ENCODE measurements at regions not wholly inside any gene's neighbourhood (a gene's known extent, or its start where the extent isn't known, plus 50 kb on each side); places are given as distances from the start of the nearest gene placed in this dataset.

DNA sequence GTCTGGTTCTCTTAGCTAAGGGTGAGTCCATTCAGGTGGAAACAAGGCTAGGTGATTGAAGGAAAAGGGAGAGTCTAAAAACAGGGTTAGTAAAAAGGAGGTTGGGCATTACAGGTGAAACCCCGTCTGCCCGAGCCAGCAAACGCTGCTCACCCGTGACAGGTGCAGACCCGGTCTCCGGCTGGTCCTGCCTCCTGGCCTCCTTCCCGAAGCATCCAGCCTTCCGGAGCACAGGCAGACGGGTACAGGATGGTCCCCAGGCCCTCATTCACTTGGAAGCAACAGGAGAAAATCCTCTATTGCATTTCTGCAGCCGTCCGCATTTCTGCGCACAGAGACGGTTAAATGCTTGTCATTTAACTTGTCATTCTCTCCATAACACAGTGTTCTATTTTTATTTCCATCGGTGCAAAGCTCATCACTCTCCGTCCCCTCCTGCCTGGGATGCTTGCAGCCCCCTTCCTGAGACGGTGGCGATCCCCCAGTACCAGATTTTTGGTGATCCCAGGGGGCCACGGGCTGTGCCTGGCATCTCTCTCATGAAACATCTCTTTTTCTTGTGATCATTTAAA is 90.8 kb upstream of the PPP2R3B start:
- DNase-seq = no peak
- no peak overlapping the region for H3K4me3 ChIP-seq (ENCODE audit: low read length)
- no peaks in the 10 kb centered on the region for H3K36me3 ChIP-seq (ENCODE audit: control insufficient read depth, insufficient read depth, low read length)
- H3K9me3 ChIP-seq (ENCODE audit: control insufficient read depth, low read depth, low read length) = peaks cover 4% of the 10 kb centered on the region
- H3K27ac ChIP-seq (ENCODE audit: low read length) = no peak overlapping the region
- H3K4me1 ChIP-seq (ENCODE audit: control insufficient read depth, insufficient read depth, low read length) = no peaks in the 10 kb centered on the region
- no peaks in the 10 kb centered on the region for H3K27me3 ChIP-seq (ENCODE audit: control insufficient read depth, insufficient read depth, low read length)
- WGBS (ENCODE audit: insufficient coverage, low lambda C conversion rate) = 88% methylated on average over 3 of the region's 18 CpGs

DNA sequence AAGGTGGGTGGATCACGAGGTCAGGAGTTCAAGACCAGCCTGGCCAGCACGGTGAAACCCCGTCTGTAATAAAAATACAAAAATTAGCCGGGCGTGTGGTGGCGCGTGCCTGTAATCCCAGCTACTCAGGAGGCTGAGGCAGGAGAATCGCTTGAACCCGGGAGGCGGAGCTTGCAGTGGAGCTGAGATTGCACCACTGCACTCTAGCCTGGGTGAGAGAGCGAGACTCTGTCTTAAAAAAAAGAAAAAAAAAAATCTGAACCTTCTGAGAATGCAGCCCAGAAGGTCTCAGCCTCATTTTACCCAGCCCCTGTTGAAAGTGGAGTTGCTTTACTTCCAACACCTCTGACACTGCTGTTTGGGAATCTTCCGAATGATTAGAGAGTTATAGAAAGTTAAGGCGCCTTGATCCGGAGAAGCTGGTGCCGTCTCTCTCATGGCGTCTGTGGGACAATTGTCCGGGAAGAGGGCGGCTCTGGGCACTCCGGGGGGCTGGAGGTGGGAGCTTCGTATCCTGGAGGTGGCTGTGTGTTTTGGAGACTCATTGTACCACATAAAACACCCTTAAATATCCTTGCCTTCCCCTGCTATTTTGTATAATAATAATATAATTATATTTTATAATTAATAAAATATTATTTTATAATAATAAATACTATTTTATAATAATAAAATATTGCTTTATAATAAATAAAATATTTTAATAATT is 92.7 kb upstream of the PPP2R3B start:
- no CpG with 5 or more reads among the region's 20 CpGs for WGBS (ENCODE audit: insufficient coverage, low lambda C conversion rate)
- H3K4me1 ChIP-seq (ENCODE audit: control insufficient read depth, insufficient read depth, low read length) = no peaks in the 10 kb centered on the region
- DNase-seq = no peak
- no peaks in the 10 kb centered on the region for H3K27me3 ChIP-seq (ENCODE audit: control insufficient read depth, insufficient read depth, low read length)
- no peaks in the 10 kb centered on the region for H3K36me3 ChIP-seq (ENCODE audit: control insufficient read depth, insufficient read depth, low read length)
- no peak overlapping the region for H3K27ac ChIP-seq (ENCODE audit: low read length)
- H3K4me3 ChIP-seq (ENCODE audit: low read length) = no peak overlapping the region
- peaks cover 4% of the 10 kb centered on the region for H3K9me3 ChIP-seq (ENCODE audit: control insufficient read depth, low read depth, low read length)

GRCh38 chrX:480861-481417 is 94.2 kb upstream of the PPP2R3B start:
- Histone ChIP-seq H3K27ac (ENCODE audit: low read length) (no peak overlapping the region), H3K4me1 (ENCODE audit: control insufficient read depth, insufficient read depth, low read length) (no peaks in the 10 kb centered on the region), H3K27me3 (ENCODE audit: control insufficient read depth, insufficient read depth, low read length) (no peaks in the 10 kb centered on the region), H3K4me3 (ENCODE audit: low read length) (no peak overlapping the region), H3K36me3 (ENCODE audit: control insufficient read depth, insufficient read depth, low read length) (no peaks in the 10 kb centered on the region), H3K9me3 (ENCODE audit: control insufficient read depth, low read depth, low read length) (peaks cover 4% of the 10 kb centered on the region)
- DNase-seq = no peak
- 100% methylated on average over 5 of the region's 7 CpGs for WGBS (ENCODE audit: insufficient coverage, low lambda C conversion rate)

GRCh38 chrX:482192-482701 is 95.5 kb upstream of the PPP2R3B start:
- Histone ChIP-seq H3K27me3 (ENCODE audit: control insufficient read depth, insufficient read depth, low read length) (no peaks in the 10 kb centered on the region), H3K4me3 (ENCODE audit: low read length) (no peak overlapping the region), H3K27ac (ENCODE audit: low read length) (no peak overlapping the region), H3K4me1 (ENCODE audit: control insufficient read depth, insufficient read depth, low read length) (no peaks in the 10 kb centered on the region), H3K9me3 (ENCODE audit: control insufficient read depth, low read depth, low read length) (peaks cover 4% of the 10 kb centered on the region), H3K36me3 (ENCODE audit: control insufficient read depth, insufficient read depth, low read length) (no peaks in the 10 kb centered on the region)
- WGBS (ENCODE audit: insufficient coverage, low lambda C conversion rate) = 40% methylated on average over 1 of the region's 13 CpGs
- no peak for DNase-seq

DNA sequence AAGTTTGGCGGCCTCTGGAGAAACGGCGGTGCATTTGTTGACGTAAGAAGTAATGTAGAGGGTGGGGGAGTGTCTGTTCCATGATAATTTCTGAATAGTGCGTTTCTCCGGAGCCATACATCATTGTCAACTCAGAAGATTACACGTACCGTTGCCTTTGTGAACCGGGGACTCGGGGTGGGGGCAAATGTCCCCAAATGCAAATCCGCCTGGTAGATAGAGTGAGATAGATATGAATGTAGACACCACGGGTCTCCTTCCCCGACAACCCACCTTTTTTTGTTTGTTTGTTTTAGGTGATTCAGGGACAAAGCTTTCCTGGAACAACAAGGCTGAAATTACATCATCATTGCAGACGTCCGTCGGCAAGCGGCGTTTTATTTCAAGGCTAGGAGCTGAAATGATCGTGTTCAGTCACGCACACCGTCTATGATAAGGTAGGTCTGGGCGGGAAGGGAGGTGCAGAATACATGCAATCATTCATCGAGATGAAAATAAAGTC is 96.0 kb upstream of the PPP2R3B start:
- no peak overlapping the region for H3K27ac ChIP-seq (ENCODE audit: low read length)
- H3K27me3 ChIP-seq (ENCODE audit: control insufficient read depth, insufficient read depth, low read length) = no peaks in the 10 kb centered on the region
- no peaks in the 10 kb centered on the region for H3K4me1 ChIP-seq (ENCODE audit: control insufficient read depth, insufficient read depth, low read length)
- H3K9me3 ChIP-seq (ENCODE audit: control insufficient read depth, low read depth, low read length) = peaks cover 4% of the 10 kb centered on the region
- no peaks in the 10 kb centered on the region for H3K36me3 ChIP-seq (ENCODE audit: control insufficient read depth, insufficient read depth, low read length)
- no peak for DNase-seq
- 84% methylated on average over 8 of the region's 23 CpGs for WGBS (ENCODE audit: insufficient coverage, low lambda C conversion rate)
- no peak overlapping the region for H3K4me3 ChIP-seq (ENCODE audit: low read length)

GRCh38 chrX:485368-485767 is 98.7 kb upstream of the PPP2R3B start:
- no peaks in the 10 kb centered on the region for H3K36me3 ChIP-seq (ENCODE audit: control insufficient read depth, insufficient read depth, low read length)
- H3K27me3 ChIP-seq (ENCODE audit: control insufficient read depth, insufficient read depth, low read length) = no peaks in the 10 kb centered on the region
- WGBS (ENCODE audit: insufficient coverage, low lambda C conversion rate) = no CpG with 5 or more reads among the region's 13 CpGs
- no peak for DNase-seq
- H3K4me1 ChIP-seq (ENCODE audit: control insufficient read depth, insufficient read depth, low read length) = no peaks in the 10 kb centered on the region
- peaks cover 4% of the 10 kb centered on the region for H3K9me3 ChIP-seq (ENCODE audit: control insufficient read depth, low read depth, low read length)
- H3K27ac ChIP-seq (ENCODE audit: low read length) = no peak overlapping the region
- H3K4me3 ChIP-seq (ENCODE audit: low read length) = no peak overlapping the region

DNA sequence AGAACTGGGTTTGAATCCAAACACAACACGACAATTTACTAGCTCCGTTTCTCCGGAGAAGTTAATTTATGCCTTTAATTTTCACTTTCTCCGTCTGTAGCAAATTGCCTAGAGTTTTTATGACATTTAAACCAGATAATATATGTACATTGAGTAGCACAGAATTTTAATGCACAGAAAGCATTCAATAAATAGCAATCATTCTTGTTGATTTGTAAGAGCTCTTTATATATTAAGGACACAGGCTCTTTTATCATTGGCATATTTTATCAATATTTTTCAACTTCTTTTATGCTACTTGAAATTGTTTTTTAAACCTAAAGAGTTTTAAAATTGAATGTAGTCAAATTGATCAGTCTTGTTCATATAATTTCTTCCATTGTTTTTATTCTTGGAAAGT is 99.6 kb upstream of the PPP2R3B start:
- Histone ChIP-seq H3K36me3 (ENCODE audit: control insufficient read depth, insufficient read depth, low read length) (no peaks in the 10 kb centered on the region), H3K27ac (ENCODE audit: low read length) (no peak overlapping the region), H3K9me3 (ENCODE audit: control insufficient read depth, low read depth, low read length) (peaks cover 4% of the 10 kb centered on the region), H3K4me1 (ENCODE audit: control insufficient read depth, insufficient read depth, low read length) (no peaks in the 10 kb centered on the region), H3K27me3 (ENCODE audit: control insufficient read depth, insufficient read depth, low read length) (no peaks in the 10 kb centered on the region), H3K4me3 (ENCODE audit: low read length) (no peak overlapping the region)
- WGBS (ENCODE audit: insufficient coverage, low lambda C conversion rate) = 100% methylated on average over 1 of the region's 4 CpGs
- no peak for DNase-seq

- WGBS (ENCODE audit: insufficient coverage, low lambda C conversion rate) = 85% methylated on average over 1 of the region's 1 CpG
- Histone ChIP-seq H3K36me3 (ENCODE audit: control insufficient read depth, insufficient read depth, low read length) (no peaks in the 10 kb centered on the region), H3K4me1 (ENCODE audit: control insufficient read depth, insufficient read depth, low read length) (no peaks in the 10 kb centered on the region), H3K27me3 (ENCODE audit: control insufficient read depth, insufficient read depth, low read length) (no peaks in the 10 kb centered on the region), H3K4me3 (ENCODE audit: low read length) (no peak overlapping the region), H3K9me3 (ENCODE audit: control insufficient read depth, low read depth, low read length) (no peaks in the 10 kb centered on the region), H3K27ac (ENCODE audit: low read length) (no peak overlapping the region)
- no peak for DNase-seq
Measured at GRCh38 chrX:487836-488235, 101.1 kb upstream of the PPP2R3B start.

DNA sequence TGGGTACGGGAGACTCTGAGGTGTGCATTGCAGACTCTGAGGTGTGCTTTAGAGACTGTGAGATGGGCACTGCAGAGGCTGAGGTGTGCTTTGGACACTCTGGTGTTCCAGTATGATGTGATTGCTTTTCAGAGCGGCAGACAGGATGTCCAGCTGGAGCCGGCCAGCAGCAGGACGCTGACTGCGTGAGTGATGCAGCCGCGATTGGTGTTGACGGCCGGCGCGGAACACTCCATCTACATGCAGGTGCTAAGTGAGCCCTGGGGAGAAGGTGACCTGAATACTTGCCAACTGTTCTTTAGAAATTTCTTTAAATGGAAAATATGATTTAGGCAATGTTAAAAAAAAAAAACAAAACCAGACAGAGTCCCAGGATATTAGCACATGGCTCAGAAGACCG is 103.1 kb upstream of the PPP2R3B start:
- no peaks in the 10 kb centered on the region for H3K36me3 ChIP-seq (ENCODE audit: control insufficient read depth, insufficient read depth, low read length)
- no peak overlapping the region for H3K4me3 ChIP-seq (ENCODE audit: low read length)
- no peaks in the 10 kb centered on the region for H3K9me3 ChIP-seq (ENCODE audit: control insufficient read depth, low read depth, low read length)
- WGBS (ENCODE audit: insufficient coverage, low lambda C conversion rate) = no CpG with 5 or more reads among the region's 12 CpGs
- H3K27ac ChIP-seq (ENCODE audit: low read length) = no peak overlapping the region
- no peaks in the 10 kb centered on the region for H3K4me1 ChIP-seq (ENCODE audit: control insufficient read depth, insufficient read depth, low read length)
- no peak for DNase-seq
- H3K27me3 ChIP-seq (ENCODE audit: control insufficient read depth, insufficient read depth, low read length) = no peaks in the 10 kb centered on the region

DNA sequence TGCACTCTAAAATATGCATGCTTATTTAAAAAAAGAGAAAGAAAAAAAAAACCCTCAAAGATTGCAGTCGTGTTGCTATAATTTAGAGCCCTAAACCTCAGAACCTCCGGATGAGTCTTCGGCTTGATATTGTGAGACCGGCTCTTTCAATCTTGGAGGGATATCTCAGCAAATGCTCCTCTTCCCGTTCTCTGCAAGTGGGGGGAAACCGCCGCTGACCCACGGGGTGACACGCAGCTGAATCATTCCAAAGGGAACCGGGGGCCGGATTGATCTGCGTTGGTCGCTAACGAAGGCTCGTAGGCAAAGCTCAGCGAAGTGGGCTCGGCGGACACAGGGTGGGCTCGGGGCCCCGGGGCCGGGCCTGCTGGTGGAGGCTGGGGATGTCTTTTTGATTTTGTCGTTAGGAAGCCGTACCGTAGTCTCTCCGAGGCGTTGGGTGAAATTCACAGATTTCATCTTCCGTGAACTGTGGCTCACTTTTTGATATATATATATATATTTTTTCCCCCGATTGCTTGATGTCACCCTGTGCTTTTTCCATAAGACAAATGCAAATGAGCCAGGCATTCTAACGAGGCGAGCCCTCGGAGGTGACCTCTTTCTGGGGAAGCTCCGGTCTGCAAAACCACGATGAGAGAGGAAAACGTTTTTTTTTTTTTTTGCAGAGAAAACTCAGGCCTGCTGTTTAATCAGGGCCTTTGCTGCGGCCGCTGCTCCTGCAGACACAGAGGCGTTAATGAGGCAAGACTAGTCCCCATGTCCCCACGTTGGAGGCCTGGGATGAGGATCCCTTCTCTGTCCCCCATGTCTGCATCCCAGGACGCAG is 110.7 kb upstream of the PPP2R3B start:
- WGBS (ENCODE audit: insufficient coverage, low lambda C conversion rate) = no CpG with 5 or more reads among the region's 39 CpGs
- H3K9me3 ChIP-seq (ENCODE audit: control insufficient read depth, low read depth, low read length) = peaks cover 13% of the 10 kb centered on the region
- DNase-seq = no peak
- no peak overlapping the region for H3K4me3 ChIP-seq (ENCODE audit: low read length)
- no peaks in the 10 kb centered on the region for H3K36me3 ChIP-seq (ENCODE audit: control insufficient read depth, insufficient read depth, low read length)
- no peak overlapping the region for H3K27ac ChIP-seq (ENCODE audit: low read length)
- H3K27me3 ChIP-seq (ENCODE audit: control insufficient read depth, insufficient read depth, low read length) = peaks cover 10% of the 10 kb centered on the region
- no peaks in the 10 kb centered on the region for H3K4me1 ChIP-seq (ENCODE audit: control insufficient read depth, insufficient read depth, low read length)

All from large intestine (tissue), 3 donors.